Upper lobe of right lung (tissue), 1 donor: ENCODE measurements at regions not wholly inside any gene's neighbourhood (a gene's known extent, or its start where the extent isn't known, plus 50 kb on each side); places are given as distances from the start of the nearest gene placed in this dataset.

Experiments used
- ATAC-seq: fragments of 200-7000 bp; cut with Tn5 transposase; one replicate; pipeline ENCODE4 v1.9.1; 2020; ENCODE audit warnings: mild to moderate bottlenecking, moderate library complexity
- DNase-seq: peaks from one replicate; pipeline ENCODE4 v3.0.0-alpha.2; 2020
- H3K27ac ChIP-seq: fragments of 200-600 bp; one replicate; pipeline ENCODE4 v1.8.0; 2022
- H3K27me3 ChIP-seq: fragments of 200-600 bp; one replicate; pipeline ENCODE4 v1.8.0; 2022; ENCODE audit warnings: mild to moderate bottlenecking
- H3K36me3 ChIP-seq: fragments of 200-600 bp; one replicate; pipeline ENCODE4 v1.8.0; 2022
- H3K4me1 ChIP-seq: fragments of 200-600 bp; one replicate; pipeline ENCODE4 v1.8.0; 2022
- H3K4me3 ChIP-seq: fragments of 200-600 bp; one replicate; pipeline ENCODE4 v1.8.0; 2022; ENCODE audit warnings: mild to moderate bottlenecking
- H3K9me3 ChIP-seq: fragments of 200-600 bp; one replicate; pipeline ENCODE4 v1.8.0; 2022
- intact Hi-C: fragments of 100-400 bp; cut with DNase I; formaldehyde crosslinking; loops from one replicate; pipeline ENCODE4 v1.11.0; 2022
- TF ChIP-seq, protein P1 (sequence below): fragments of 200-600 bp; IDR thresholded peaks from one replicate; pipeline ENCODE4 v1.8.0; 2022; ENCODE audit warnings: antibody characterized with exemption
- donor health status: DM: no; HTN: yes; CAD: no; lungs with severe emphysema.

DNA sequence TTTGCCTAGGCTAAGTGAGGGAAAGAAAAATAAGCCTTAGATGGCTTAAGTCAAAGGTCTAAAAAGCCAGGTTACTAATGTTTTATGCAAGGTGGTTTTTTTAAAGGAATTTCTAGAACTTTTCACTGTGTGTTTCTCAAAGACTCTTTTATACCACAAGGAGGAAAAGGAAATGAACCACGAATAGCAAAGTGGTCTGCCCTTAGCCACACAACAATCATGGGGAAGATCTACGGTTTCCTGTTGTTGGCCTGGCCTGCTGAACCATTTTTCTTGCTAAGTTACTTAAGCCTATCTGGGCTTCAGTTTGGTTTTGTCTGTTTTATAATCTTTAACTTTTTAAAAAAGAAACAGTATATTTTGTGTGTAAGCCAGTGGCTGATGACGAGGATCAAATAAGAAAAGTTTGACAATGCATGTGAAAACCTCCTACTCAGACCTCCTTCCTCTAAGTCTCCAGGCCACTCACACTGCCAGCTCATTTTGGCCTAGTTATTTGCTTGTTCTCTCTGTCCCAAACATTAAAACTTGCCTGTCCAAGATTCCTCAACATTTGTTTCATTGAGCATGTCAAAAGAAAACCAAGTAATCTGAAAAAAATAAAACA is 56.7 kb upstream of the COL25A1 start:
- DNase-seq, result no peak
- Histone ChIP-seq H3K9me3 (no peaks in the 10 kb centered on the region), H3K4me1 (no peaks in the 10 kb centered on the region), H3K27me3 (no peaks in the 10 kb centered on the region), H3K4me3 (no peak overlapping the region), H3K36me3 (no peaks in the 10 kb centered on the region), H3K27ac (no peak overlapping the region)
- ATAC-seq, result no peak
- intact Hi-C loops, result no loop called here
- TF ChIP-seq, protein P1, sequence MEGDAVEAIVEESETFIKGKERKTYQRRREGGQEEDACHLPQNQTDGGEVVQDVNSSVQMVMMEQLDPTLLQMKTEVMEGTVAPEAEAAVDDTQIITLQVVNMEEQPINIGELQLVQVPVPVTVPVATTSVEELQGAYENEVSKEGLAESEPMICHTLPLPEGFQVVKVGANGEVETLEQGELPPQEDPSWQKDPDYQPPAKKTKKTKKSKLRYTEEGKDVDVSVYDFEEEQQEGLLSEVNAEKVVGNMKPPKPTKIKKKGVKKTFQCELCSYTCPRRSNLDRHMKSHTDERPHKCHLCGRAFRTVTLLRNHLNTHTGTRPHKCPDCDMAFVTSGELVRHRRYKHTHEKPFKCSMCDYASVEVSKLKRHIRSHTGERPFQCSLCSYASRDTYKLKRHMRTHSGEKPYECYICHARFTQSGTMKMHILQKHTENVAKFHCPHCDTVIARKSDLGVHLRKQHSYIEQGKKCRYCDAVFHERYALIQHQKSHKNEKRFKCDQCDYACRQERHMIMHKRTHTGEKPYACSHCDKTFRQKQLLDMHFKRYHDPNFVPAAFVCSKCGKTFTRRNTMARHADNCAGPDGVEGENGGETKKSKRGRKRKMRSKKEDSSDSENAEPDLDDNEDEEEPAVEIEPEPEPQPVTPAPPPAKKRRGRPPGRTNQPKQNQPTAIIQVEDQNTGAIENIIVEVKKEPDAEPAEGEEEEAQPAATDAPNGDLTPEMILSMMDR, result no peak

DNA sequence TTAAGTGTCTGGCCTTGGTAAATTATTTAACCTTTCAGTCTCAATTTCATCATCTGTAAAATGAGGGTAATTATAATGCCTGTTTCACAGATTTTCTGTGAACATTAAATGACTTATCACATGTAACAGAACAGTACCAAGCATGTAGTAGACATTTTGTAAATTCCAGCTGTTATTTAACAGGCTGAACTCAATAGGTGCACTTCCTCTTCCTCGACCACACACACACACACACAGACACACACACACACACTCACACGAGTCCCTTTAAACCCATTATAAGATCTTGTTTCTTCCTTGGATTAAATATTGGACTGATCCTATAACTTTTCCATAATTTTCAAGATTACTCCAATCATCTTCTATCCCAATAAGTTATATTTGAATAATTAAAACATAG is 53.4 kb upstream of the COL25A1 start:
- H3K9me3 ChIP-seq, result no peaks in the 10 kb centered on the region
- no peaks in the 10 kb centered on the region for H3K27me3 ChIP-seq
- H3K27ac ChIP-seq, result no peak overlapping the region
- no peak for ATAC-seq
- H3K4me3 ChIP-seq, result no peak overlapping the region
- TF ChIP-seq, protein P1, result no peak
- H3K36me3 ChIP-seq, result no peaks in the 10 kb centered on the region
- H3K4me1 ChIP-seq, result no peaks in the 10 kb centered on the region
- intact Hi-C loops, result no loop called here
- no peak for DNase-seq

DNA sequence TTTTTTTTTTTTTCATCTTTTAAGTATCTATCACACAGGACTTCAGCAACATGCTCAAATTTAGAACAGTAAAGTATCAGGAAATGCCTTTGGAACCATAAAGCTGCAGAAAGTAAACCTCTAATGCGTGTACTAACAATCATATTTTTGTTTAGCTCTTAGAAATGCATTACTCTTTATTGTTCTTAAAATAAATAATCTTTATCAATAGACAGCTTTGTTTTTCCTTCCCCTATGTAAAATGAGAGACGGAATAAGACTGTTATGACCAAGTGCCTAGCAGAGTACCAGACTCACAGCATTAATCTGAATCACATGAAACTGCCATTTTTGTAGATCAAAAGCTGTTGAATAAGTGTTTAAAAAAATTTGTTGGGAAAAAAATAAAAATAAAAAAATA is 50.5 kb upstream of the COL25A1 start:
- H3K27me3 ChIP-seq, result no peaks in the 10 kb centered on the region
- H3K4me3 ChIP-seq, result no peak overlapping the region
- no peak overlapping the region for H3K27ac ChIP-seq
- H3K36me3 ChIP-seq, result no peaks in the 10 kb centered on the region
- no peaks in the 10 kb centered on the region for H3K9me3 ChIP-seq
- DNase-seq (no peak), ATAC-seq (no peak)
- TF ChIP-seq, protein P1, result no peak
- no peaks in the 10 kb centered on the region for H3K4me1 ChIP-seq
- intact Hi-C loops, result no loop called here
